PC-9 (cell line): ENCODE measurements at regions not wholly inside any gene's neighbourhood (a gene's known extent, or its start where the extent isn't known, plus 50 kb on each side); places are given as distances from the start of the nearest gene placed in this dataset.
"Not testable (repeated sequence)": the region's sequence is repeated elsewhere in the genome, so short reads cannot be mapped to it uniquely, and the experiment has no call there.

Experiments
- EZH2 ChIP-seq: fragments of 200-600 bp; sonication (generic); IDR thresholded peaks from 2 replicates; pipeline ENCODE4 v1.8.0; 2017; ENCODE audit warnings: antibody characterized with exemption, low read depth
- TF ChIP-seq, protein P1 (sequence below): fragments of 200-600 bp; sonication (generic); conservative IDR thresholded peaks from 2 replicates; pipeline ENCODE4 v1.6.1; 2017; ENCODE audit warnings: mixed run types, antibody characterized with exemption, mild to moderate bottlenecking, moderate library complexity

DNA sequence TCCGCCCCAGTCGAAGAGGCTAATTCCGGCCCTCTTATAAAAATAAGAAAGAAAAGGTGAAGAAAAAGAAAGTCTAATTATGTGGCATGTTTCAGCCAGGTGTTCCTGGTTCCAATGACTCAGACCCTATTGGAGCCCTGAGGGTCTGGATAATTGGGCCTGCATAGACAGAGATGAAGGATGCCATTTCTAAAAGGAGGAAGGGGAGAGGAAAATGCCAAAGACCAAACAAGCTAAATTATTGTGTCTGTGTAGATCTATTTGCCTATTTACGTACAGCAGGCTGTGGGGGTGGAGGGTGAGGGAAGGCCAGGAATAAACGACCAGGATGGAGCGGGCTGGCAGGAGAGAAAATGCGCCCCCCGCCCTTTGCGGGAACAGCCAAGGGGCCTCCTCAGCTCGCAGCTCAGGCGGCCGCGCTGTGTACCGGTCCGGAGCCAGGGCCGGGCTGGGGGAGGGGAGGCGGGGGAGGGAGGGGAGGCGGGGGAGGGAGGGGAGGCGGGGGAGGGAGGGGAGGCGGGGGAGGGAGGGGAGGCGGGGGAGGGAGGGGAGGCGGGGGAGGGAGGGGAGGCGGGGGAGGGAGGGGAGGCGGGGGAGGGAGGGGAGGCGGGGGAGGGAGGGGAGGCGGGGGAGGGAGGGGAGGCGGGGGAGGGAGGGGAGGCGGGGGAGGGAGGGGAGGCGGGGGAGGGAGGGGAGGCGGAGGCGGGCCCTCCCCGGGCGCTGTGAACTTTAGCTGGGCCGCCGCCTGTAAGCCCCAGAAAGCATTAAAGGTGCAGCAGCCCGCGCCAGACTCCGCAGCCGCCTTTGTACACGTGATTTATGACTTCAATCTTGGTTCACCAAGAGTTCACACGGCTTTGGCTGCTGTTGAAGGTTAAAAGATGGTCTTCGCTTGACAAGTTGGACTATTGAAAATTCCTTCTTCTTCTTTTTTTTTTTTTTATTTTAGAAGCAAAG lies 113.0 kb upstream of the FOXD4L5 start:
- TF ChIP-seq, protein P1, sequence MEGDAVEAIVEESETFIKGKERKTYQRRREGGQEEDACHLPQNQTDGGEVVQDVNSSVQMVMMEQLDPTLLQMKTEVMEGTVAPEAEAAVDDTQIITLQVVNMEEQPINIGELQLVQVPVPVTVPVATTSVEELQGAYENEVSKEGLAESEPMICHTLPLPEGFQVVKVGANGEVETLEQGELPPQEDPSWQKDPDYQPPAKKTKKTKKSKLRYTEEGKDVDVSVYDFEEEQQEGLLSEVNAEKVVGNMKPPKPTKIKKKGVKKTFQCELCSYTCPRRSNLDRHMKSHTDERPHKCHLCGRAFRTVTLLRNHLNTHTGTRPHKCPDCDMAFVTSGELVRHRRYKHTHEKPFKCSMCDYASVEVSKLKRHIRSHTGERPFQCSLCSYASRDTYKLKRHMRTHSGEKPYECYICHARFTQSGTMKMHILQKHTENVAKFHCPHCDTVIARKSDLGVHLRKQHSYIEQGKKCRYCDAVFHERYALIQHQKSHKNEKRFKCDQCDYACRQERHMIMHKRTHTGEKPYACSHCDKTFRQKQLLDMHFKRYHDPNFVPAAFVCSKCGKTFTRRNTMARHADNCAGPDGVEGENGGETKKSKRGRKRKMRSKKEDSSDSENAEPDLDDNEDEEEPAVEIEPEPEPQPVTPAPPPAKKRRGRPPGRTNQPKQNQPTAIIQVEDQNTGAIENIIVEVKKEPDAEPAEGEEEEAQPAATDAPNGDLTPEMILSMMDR = not testable (repeated sequence)
- TF ChIP-seq EZH2 = not testable (repeated sequence)
